ENCODE measurements at regions not wholly inside any gene's neighbourhood (a gene's known extent, or its start where the extent isn't known, plus 50 kb on each side); places are given as distances from the start of the nearest gene placed in this dataset.

GRCh38 chr16:75806487-75806886 lies 80.2 kb upstream of the CPHXL start:
- no peak for TF ChIP-seq CTCF (conservative IDR thresholded peaks at IDR 0.05; ENCODE audit: low read length)
- no peak for TF ChIP-seq EZH2phosphoT487 (IDR thresholded peaks at IDR 0.05; ENCODE audit: borderline replicate concordance, low read depth, low read length)
